ENCODE measurements at regions not wholly inside any gene's neighbourhood (a gene's known extent, or its start where the extent isn't known, plus 50 kb on each side); places are given as distances from the start of the nearest gene placed in this dataset.
"Not testable (repeated sequence)": the region's sequence is repeated elsewhere in the genome, so short reads cannot be mapped to it uniquely, and the experiment has no call there.

DNA sequence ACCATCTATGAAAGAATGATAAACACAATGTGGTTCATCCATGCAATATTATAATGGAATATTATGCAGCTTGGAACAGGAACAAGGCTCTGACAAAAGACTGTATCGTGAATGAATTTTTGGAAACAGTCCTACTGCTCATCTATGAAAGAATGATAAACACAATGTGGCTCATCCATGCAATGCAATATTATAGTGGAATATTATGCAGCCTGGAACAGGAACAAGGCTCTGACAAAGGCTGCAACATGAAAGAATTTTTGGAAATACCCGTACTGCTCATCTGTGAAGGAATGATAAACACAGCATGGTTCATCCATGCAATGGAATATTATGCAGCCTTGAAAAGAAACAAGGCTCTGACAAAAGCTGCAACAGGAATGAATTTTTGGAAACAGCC is 158.8 kb downstream of the CRLF2 start:
- DNase-seq, result not testable (repeated sequence)

DNA sequence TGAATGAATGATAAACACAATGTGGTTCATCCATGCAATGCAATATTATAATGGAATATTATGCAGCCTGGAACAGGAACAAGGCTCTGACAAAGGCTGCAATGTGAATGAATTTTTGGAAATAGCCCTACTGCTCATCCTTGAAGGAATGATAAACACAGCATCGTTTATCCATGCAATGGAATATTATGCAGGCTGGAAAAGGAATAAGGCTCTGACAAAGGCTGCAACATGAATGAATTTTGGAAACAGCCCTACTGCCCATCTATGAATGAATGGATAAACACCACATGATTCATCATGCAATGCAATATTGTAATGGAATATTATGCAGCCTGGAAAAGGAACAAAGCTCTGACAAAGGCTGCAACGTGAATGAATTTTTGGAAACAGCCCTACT is 159.4 kb downstream of the CRLF2 start:
- DNase-seq, result no peak

DNA sequence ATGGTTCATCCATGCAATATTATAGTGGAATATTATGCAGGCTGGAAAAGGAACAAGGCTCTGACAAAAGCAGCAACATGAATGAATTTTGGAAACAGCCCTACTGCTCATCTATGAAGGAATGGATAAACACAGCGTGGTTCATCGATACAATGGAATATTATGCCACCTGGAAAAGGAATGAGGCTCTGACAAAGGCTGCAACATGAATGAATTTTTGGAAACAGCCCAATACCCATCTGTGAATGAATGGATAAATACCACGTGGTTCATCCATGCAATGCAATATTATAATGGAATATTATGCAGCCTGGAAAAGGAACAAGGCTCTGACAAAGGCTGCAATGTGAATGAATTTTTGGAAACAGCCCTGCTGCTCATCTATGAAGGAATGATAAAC is 160.4 kb downstream of the CRLF2 start:
- no peak for DNase-seq

DNA sequence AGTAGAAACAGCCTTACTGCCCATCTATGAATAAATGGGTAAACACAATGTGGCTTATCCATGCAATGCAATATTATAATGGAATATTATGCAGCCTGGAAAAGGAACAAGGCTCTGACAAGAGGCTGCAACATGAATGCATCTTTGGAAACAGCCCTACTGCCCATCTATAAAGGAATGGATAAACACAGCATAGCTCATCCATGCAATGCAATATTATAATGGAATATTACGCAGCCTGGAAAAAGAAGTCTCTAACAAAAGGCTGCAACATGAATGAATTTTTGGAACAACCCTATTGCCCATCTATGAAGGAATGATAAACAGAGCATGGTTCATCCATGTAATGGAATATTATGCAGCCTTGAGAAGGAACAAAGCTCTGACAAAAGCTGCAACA is 161.0 kb downstream of the CRLF2 start:
- DNase-seq, result no peak

DNA sequence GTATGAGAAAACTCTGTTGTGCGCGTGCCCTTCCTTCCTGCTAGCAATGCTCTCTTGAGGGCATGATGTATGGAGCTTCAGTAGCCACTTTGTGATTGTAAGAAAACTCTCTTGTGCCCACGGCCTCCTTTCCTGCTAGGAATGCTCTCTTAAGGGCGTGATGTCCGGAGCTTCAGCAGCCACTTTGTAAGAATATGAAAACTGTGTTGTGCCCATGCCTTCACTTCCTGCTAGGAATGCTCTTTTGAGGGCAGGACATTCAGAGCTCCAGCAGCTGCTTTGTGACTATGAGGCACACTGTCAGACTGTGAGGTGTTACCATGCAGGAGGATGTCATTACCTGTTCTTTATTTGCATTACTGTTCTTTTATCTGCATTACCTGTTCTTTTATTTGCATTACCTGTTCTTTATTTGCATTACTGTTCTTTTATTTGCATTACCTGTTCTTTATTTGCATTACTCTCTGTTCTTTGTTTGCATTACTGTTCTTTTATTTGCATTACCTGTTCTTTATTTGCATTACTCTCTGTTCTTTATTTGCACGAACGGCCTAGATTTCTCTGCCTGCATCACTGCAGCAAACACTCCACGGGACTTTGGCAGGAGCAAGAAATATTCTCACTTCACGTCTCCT is 166.7 kb downstream of the CRLF2 start:
- no peak for DNase-seq

DNA sequence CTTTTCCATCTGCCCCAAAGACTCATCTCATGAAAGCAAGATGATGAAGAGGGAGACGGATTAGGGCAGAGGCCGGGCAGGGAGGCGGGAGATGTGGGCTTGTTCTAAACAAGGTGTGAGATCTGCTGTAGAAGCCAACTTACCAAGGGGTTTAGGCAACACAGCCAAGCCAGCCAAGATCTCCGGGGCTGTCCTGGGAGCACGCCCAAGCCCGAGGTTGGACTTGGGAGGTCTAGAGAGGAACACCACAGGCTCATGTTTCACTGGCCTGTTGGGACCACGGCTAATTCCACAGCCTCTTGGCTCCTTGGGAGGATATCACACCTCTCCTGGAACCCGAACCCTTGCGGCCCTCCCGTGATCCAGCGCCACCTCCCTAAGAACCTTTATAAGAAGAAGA is 171.4 kb downstream of the CRLF2 start:
- no peak for DNase-seq

DNA sequence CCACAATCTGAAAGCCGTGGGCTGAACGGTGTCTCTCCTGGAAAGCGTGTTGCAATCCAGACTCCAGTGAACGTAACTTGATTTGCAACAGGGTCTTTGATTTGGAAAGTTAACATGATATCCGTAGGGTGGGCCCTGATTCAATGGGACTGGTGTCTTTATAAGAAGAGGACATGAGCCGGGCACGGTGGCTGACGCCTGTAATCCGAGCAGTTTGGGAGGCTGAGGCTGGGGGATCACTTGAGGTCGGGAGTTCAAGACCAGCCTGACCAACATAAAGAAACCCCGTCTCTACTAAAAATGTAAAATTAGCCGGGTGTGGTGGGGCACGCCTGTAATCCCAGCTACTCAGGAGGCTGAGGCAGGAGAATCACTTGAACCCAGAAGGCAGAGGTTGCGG is 176.5 kb downstream of the CRLF2 start:
- not testable (repeated sequence) for DNase-seq

DNA sequence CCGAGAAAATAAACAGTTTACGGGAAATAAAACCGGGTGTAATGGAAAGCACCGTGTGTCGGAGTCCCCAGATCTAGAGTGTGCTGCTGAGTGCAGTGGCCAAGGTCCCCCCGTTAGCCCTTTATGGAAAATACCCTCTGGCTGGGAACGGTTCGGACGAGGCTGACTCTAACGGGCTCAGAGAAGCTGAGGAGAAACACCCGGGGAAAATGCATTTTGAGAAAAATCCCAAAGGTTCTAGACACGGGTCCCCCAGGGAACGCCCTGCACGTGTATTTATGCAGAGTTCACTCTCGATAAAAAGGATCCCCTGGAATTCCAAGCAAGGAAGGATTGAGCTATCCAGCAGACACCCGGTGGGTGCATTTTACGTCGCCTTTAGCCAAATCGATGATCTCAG is 177.2 kb downstream of the CRLF2 start:
- DNase-seq, result no peak

DNA sequence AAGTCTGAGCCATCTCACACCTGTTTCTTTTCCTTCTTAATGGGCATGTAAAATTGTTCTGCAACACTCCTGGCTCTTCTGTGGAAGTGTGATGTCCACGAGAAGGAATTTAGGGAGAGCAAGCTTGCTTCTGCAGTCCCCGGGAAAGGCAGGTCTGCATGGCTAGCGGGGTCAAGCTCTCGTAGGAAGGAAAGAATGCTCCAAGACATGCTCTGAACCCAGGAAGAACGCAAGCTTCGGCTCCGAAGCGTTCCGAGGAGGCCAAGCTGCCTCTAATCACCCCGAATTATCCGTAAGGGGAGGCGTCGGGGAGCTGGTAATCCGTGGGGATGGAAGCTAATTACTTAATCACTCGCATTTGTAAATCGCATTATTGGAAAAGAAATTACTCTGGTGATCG is 177.7 kb downstream of the CRLF2 start:
- DNase-seq, result no peak

DNA sequence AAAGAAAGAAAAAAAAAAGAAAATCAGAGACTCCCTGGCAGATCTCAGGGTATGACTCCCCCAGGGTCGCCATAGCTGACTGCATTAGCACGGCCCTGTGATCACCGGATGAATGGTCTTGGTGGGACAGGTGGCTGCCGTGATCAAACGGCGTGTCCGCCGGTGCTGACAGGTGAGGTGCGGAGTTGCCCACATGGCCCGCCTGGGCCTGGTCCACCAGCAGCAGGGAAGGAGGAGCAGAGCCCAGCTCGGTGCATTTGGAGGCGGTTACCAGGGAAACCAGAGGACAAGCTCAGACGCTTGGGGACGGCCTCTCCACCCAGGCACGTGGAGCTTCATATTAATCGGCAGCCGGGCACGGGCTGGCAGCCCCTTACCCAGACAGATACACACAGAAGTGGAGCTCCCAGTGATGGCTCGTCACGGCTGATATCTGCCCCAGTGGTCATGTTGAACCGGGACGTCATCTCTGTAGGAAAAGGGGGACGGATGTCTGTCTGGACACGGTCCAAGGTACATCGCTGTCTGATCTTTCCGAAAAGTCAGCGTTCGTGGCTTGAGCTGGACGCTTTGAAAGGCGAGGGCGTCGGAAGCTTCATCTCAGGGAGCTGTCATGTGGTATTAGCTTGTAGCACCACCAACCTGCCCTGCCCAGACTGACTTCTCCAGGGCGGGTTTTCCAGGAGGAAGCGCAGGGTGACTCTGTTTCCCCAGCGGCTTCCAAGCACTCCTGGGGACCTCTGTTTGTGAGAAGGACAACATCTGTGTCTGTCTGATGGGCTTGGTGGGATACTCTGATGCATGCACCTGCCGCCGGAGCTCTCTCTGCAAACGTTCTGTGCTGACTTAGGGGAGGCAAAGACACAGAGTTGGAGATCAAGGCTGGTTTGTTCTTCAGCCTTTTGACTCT is 180.7 kb downstream of the CRLF2 start:
- DNase-seq, result no peak

DNA sequence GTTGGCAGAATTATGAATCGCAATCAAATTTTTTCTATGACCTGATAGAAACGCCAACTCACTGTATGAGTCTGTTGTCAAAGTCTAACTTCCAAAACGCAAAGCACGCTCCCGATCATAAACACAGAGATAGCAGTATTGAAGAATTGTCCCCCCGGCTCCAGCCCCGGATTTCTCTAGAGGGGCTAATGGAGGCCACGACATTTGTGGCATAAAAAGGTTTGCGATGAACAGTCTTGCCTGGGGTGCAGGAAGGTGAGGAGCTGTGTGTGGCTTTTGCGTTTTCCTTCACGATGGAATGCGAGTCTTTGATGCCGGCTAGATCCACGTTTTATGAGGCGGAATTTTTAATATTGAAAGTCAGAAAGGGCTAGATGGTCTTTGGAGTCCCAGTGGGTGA is 183.0 kb downstream of the CRLF2 start:
- DNase-seq, result no peak

DNA sequence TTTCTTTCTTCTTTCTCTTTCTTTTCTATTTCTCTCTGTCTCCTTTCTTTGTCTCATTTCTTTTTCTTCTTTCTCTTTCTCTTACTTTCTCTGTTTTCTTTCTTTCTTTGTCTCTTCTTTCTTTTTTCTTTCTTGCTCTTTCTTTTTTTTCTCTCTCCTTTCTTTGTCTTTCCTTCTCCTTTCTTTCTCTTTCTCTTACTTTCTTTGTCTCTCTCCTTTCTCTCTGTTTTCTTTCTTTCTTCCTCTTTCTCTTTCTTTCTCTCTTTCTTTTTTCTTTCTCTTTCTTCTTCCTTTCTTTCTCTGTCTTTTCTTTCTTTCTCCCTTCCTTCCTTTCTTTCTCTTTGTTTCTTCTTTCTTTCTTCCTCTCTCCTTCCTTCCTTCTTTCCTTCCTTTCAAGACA is 184.8 kb downstream of the CRLF2 start:
- DNase-seq, result no peak

DNA sequence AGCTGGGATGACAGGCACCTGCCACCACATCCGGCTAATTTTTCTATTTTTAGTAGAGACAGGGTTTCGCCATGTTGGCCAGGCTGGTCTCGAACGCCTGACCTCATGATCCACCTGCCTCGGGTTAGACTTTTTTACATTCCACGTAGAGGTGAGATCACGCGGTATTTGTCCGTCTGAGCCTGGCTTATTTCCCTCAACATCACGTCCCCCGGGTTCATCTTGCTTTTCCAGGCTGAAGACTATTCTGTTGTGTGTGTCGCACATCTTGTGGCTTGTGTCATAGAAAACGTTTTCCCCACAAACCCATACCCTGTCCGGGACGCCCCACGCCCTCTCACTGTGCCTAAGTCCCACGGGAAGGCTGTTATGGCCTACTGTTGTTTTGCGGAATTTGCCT is 185.3 kb downstream of the CRLF2 start:
- no peak for DNase-seq

DNA sequence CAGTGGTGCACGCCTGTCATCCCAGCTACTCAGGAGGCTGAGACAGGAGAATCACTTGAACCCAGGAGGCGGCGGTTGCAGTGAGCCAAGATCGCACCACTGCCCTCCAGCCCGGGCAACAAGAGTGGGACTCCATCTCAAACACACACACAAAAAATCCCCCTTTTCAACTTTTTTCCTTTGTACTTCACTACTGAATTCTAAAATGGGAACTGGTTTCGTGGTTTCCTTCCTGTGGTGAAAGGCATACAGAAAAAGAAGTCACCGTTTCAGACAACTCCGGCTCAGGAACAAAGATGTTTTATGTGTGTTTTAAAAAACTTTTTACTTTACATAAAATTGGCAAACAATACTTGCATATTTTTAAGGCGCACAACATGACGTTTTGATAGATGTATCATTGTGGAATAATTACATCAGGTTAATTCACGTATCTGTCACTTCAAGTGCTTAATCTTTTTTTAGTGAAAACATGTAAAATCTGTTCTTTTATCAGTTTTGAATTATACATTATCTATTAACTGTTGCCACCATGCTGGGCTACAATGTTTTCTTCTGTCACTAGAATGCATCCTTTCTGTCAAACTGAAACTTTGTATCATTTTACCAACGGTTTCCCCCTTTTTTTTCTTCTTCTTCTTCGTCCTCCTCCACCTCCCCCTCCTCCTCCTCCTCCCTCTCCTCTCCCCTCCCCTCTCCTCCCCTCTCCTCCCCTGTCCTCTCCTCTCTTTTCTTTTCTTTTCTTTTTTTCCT is 186.0 kb downstream of the CRLF2 start:
- no peak for DNase-seq

DNA sequence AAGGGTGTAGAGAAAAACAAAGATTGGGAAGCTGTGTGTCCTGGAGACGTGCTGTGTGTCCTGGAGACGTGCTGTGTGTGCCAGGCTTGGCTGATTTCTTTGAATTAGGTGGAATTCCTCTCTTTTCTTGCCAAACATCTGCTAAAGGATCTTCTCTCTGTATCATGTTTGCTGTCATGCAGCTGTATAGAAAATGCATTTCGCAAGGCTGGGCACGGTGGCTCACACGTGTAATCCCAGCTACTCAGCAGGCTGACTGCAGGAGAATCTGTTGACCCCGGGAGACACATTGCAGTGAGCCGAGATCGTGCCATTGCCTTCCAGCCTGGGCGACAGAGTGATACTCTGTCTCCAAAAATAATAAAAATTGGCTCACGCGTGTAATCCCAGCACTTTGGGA is 187.0 kb downstream of the CRLF2 start:
- DNase-seq, result no peak

DNA sequence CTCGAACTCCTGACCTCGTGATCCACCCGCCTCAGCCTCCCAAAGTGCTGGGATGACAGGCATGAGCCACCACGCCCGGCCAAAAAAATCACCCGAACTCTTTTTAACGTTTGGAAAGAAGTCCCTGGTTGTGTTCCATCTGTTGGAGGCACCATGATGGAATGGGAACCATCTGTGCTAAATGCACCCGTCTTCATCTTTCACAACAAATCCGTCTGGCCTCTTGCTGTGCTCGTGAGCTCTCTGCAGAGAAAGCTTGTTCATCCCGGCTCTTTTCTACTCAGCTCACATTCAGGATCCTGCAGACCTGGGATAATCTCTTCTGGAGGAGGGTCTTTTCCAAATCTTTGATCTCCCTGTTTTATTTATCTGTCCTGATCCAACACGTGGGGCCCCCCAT is 188.8 kb downstream of the CRLF2 start:
- DNase-seq, result peak; percentile 10

DNA sequence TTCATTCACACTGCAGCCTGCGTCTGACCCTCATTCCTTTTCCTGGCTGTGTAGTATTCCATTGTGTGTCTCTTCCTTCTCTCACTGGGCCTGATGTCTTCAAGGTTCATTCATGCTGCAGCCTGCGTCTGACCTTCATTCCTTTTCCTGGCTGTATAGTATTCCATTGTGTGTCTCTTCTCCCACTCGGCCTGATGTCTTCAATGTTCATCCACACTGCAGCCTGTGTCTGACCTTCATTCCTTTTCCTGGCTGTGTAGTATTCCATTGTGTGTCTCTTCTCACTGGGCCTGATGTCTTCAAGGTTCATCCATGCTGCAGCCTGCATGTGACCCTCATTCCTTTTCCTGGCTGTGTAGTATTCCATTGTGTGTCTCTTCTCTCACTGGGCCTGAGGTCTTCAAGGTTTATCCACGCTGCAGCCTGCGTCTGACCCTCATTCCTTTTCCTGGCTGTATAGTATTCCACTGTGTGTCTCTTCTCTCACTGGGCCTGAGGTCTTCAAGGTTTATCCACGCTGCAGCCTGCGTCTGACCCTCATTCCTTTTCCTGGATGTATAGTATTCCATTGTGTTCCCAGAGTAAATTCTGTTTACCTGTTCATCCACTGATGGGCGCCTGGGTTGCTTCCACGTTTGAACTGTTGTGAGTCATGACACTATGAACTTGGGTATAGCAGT is 191.0 kb downstream of the CRLF2 start:
- DNase-seq, result not testable (repeated sequence)

DNA sequence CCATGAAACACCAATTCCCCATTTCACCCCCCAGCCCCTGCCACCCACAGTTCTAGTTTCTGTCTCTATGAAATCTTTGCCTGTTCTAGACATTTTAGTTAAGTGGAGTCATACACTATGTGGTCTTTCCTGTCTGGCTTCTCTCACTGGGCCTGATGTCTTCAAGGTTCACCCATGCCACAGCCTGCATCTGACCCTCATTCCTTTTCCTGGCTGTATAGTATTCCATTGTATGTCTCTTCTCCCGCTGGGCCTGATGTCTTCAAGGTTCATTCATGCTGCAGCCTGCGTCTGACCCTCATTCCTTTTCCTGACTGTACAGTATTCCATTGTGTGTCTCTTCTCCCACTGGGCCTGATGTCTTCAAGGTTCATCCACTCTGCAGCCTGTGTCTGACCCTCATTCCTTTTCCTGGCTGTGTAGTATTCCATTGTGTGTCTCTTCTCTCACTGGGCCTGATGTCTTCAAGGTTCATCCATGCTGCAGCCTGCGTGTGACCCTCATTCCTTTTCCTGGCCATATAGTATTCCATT is 191.7 kb downstream of the CRLF2 start:
- DNase-seq, result no peak

DNA sequence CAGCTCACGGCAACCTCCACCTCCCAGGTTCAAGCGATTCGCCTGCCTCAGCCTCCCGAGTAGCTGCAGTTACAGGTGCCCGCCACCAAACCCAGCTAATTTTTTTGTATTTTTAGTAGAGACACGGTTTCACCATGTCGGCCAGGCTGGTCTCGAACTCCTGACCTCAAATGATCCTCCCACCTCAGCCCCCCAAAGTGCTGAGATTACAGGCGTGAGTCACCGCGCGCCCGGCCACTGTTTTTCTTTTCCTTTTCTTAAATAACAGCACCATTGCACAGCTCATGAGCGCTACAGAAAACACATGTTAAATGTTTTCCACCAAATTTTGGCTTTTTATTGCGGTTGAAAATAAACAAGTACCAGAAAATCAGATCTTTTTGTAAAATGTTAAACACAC is 195.5 kb downstream of the CRLF2 start:
- not testable (repeated sequence) for DNase-seq

DNA sequence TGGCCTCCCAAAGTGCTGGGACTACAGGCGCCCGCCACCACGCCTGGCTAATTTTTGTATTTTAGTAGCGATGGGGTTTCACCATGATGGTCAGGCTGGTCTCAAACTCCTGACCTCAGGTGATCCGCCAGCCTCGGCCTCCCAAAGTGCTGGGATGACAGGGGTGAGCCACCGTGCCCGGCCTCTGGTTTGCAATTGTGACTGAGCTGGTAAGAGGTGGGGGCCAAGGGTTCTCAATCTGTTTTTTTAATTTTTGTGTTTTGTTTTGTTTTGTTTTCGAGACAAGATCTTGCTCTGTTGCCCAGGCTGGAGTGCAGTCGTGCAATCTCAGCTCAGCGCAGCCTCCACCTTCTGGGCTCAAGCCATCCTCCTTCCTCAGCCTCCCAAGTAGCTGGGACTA is 196.2 kb downstream of the CRLF2 start:
- not testable (repeated sequence) for DNase-seq

DNA sequence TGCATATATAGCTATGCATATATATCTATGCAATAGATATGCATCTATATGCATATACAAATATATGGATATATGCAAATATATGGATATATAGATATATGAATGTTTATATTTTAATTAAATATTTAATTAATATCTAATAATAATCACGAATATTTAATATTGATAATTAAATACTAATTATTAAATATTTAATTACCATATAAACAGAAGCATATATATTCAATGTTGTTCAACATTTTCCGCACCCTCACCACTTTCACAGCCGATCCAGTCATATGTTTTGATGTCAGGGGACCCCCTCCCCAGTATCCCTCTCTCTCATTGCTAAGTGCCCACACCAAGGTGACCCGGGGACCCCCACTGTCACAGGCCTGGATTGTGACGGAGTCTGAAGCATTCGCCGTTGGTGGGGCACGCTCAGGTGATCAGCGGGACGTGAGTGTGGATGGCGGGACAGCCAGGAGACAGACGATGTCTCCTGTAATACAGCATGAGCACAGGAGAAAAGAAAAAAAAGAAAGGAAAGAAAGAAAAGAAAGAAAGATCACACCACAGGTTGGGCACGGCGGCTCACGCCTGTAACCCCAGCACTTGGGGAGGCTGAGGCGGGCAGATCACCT is 199.7 kb downstream of the CRLF2 start:
- DNase-seq, result no peak

DNA sequence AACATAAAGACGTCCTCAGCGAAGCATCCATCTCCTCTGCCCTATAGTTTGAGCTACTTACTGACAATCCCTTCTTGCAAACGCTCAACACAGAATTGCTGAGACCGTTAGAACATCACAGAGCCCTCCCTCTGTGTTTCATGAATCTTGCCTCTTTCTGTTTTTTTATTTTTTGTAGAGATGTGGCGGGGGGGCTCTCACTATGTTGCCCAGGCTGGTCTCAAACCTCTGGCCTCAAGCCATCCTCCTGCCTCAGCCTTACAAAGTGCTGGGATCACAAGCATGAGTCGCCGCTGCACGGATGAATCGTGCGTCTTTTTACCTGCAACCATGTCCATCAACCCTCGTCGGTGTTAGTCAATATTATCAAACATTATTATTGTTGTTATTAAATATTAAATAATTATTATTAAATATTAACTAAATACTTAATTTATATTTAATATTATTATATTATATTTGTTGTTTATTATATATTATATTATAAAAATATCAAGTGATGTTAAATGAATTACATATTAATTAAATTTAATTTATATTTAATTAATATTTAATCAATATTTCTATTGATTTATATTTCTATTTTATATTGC is 200.7 kb downstream of the CRLF2 start:
- no peak for DNase-seq
